Sciatic nerve (tissue), 2 donors: ENCODE measurements at regions not wholly inside any gene's neighbourhood (a gene's known extent, or its start where the extent isn't known, plus 50 kb on each side); places are given as distances from the start of the nearest gene placed in this dataset.
"Not testable (repeated sequence)": the region's sequence is repeated elsewhere in the genome, so short reads cannot be mapped to it uniquely, and the experiment has no call there.

ENCODE experiments used
- ATAC-seq: fragments of 200-7000 bp; cut with Tn5 transposase; one replicate; pipeline ENCODE4 v1.9.1; 2020; ENCODE audit warnings: mild to moderate bottlenecking, moderate library complexity
- DNase-seq: peaks from one replicate; pipeline ENCODE4 v3.0.0-alpha.2; 2020; ENCODE audit warnings: low spot score
- intact Hi-C: fragments of 100-400 bp; cut with DNase I; formaldehyde crosslinking; loops from one replicate; pipeline ENCODE4 v1.14.2; 2022
- microRNA-seq: library from miRNA; unstranded; fragments of <30 nt; microRNA quantifications from one replicate; pipeline ENCODE4 v1.2.0, GENCODE V29; 2020
- donor health status: DM: no; HTN: no; CAD: no.
- donor health status: DM: no; HTN: no; CAD: no.

- DNase-seq (no peak), ATAC-seq (no peak)
- intact Hi-C loops = loop anchor here (2.0 kb wide), 1 partner anchor 56 kb away; no protein-coding TSS in a partner anchor
These were observed 75.9 kb upstream of the RASGRF1 start for GRCh38 chr15:79166311-79166955.

GRCh38 chr15:79164465-79164864 is 73.9 kb upstream of the RASGRF1 start:
- intact Hi-C loops = no loop called here
- DNase-seq (no peak), ATAC-seq (no peak)

GRCh38 chr15:79164043-79164442 is 73.5 kb upstream of the RASGRF1 start:
- ATAC-seq (no peak), DNase-seq (no peak)
- intact Hi-C loops = no loop called here

- intact Hi-C loops = no loop called here
- no peak for ATAC-seq
- DNase-seq = no peak
These were observed 72.8 kb upstream of the RASGRF1 start for GRCh38 chr15:79163395-79163794.

- intact Hi-C loops = no loop called here
- no peak for DNase-seq
These were observed 71.4 kb upstream of the RASGRF1 start for GRCh38 chr15:79161837-79162508.

DNA sequence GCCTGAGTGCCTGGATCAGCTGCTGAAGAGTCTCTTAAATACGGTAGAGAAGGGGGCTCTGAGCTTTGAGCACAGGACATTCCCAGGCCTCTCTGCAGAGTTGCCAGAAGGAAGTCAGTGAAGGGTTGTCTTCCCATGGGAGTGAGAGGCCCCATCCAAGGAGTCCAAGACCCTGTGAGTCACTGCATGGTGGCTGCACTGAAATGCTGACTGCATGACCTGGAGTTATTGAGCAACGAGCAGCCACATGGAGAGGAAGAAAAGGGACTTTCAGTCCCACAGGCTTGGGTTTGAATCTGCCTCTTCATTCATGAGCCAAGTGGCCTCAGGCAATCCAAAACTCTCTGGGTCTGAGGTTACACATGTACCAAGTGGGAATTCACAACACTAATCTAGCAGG is 69.6 kb upstream of the RASGRF1 start:
- intact Hi-C loops = no loop called here
- ATAC-seq (peak; percentile 75), DNase-seq (no peak)

More at GRCh38 chr15:79161837-79162508, 71.4 kb upstream of the RASGRF1 start:
- no peak for ATAC-seq

DNA sequence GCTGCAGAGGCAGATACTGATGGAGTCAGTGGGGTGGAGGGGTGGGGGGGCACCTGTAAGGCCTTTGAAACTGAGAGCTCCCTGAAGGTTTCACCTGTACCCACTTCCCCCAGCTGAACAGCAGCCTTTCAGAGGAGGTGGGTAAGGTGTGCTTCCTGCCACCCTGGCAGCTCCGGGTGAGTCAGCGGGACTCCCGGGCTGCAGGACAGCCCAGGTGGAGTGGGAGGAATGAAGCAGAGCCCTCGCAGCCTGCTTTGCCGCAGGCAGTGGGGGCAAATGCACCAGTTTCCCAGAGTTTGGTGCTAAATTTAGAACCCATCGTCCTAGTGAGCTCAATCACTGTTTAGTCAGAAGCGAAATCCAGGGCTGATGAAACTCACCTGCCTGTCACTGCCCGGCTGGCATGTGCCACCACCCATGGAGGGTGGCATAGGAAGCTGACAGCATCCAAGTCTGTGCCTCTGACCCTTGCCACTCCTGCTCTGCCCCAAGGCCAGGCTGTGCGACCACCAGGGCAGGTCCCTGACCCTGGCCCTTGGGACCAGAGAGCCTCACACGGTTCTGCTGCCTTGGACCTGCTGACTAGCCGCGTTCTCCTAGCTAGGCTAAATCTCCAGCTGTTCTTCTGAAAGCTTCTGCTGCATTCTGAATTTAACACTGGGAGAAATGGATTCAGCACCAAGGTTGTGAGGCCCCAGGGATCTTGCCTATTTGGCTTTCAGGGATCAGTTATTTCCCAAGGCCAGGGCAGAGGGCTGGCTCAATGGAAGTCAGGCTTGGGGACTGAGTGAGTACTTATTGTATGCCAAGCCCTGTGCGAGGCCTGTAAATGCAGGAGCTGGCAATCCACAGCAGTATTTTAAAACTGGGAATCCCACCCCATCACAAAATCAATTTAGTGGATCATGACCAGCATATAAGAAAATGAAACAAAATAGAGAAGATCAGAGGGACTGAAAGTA is 67.3 kb upstream of the RASGRF1 start:
- ATAC-seq = no peak
- intact Hi-C loops = no loop called here
- no peak for DNase-seq

- intact Hi-C loops = no loop called here
- no peak for DNase-seq
- no peak for ATAC-seq
These were observed 66.3 kb upstream of the RASGRF1 start for GRCh38 chr15:79156704-79157375.

DNA sequence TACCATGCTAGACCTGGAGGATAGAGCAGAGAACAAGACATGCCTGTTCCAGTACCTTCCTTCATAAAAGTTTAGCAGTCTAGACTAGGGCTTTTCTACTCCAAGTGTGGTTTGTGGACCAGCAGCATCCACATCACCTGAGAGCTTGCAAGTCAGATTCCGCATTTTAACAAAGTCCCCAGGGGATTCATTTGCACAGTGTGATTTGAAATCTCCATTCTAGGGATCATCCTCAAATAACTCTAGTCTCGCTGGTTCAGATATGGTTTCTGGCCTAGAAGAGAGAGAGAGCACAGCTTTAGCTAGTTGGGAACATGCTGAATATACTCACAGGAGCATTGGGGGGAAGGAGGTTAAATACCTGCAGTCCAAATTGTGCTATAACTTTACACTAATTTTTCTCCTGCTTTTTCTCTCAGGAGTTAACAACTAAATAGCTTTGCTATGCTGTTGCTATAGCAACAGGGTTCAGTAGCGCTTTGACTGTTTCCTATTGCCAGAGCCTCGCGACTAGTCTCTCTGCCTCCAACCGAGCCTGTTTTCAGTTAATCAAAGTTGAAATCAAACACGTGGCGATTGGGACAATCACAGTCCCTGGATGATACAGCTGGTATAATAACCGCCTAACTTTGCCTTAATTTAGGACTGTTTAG is 64.0 kb upstream of the RASGRF1 start:
- intact Hi-C loops = no loop called here
- ATAC-seq = no peak

DNA sequence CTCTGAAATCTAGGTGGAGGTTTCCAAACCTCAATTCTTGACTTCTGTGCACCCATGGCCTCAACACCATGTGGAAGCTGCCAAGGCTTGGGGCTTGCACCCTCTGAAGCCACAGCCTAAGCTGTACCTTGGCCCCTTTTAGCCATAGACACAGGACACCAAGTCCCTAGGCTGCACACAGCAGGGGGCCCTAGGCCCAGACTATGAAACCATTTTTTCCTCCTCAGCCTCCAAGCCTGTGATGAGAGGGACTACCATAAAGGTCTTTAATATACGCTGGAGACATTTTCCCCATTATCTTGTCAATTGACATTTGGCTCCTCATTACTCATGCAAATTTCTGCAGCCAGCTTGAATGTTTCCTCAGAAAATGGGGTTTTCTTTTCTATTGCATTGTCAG is 53.7 kb upstream of the RASGRF1 start:
- not testable (repeated sequence) for DNase-seq

More for the DNA sequence above, 64.0 kb upstream of the RASGRF1 start:
- DNase-seq = no peak

GRCh38 chr15:79140846-79141570 is 50.4 kb upstream of the RASGRF1 start:
- intact Hi-C loops = no loop called here
- no peak for ATAC-seq
- DNase-seq = no peak

More for the DNA sequence above, 53.7 kb upstream of the RASGRF1 start:
- ATAC-seq, intact Hi-C loops: not testable (repeated sequence)

Small RNA genes in the stretch of these regions (microRNA-seq; reads per million reads assigned to microRNA genes)
- 9.4 reads per million, percentile 24 among the genes with 10 or more reads in this experiment for gene MIR184
